Endothelial cell of umbilical vein (primary cell): ENCODE measurements at regions not wholly inside any gene's neighbourhood (a gene's known extent, or its start where the extent isn't known, plus 50 kb on each side); places are given as distances from the start of the nearest gene placed in this dataset.

ENCODE experiments used
- EZH2 ChIP-seq: IDR thresholded peaks from 2 replicates; pipeline ENCODE4 v1.6.1; 2012; ENCODE audit warnings: borderline replicate concordance, low read depth, mild to moderate bottlenecking, moderate library complexity, low read length, inconsistent platforms; ENCODE audit not compliant: severe bottlenecking
- FOS ChIP-seq: IDR thresholded peaks from 2 replicates; pipeline ENCODE4 v1.6.1; 2011; ENCODE audit warnings: mild to moderate bottlenecking, low read length, moderate library complexity, borderline replicate concordance; ENCODE audit not compliant: insufficient read depth
- JUN ChIP-seq: IDR thresholded peaks from 2 replicates; pipeline ENCODE4 v1.6.1; 2011; ENCODE audit warnings: borderline replicate concordance, low read depth; ENCODE audit not compliant: insufficient read length, insufficient read depth
- POLR2A ChIP-seq: IDR thresholded peaks from 2 replicates; pipeline ENCODE4 v1.6.1; 2012; ENCODE audit warnings: low read depth, mild to moderate bottlenecking, control low read depth, low read length
- POLR2AphosphoS5 ChIP-seq: IDR thresholded peaks from 2 replicates; pipeline ENCODE4 v1.6.1; 2012; ENCODE audit warnings: low read depth, mild to moderate bottlenecking, control low read depth, low read length, moderate library complexity; ENCODE audit not compliant: insufficient read depth
- TF ChIP-seq, protein P1 (sequence below), 2 donors: IDR thresholded peaks; 1 replicate in 1 of 2; 2 replicates in 1 of 2; pipeline ENCODE4 v1.5.1; 2011; ENCODE audit warnings: low read length in 2 of 2, mild to moderate bottlenecking in 2 of 2, moderate library complexity in 2 of 2, control low read depth in 1 of 2, inconsistent platforms in 1 of 2, low read depth in 1 of 2; ENCODE audit not compliant: insufficient read depth in 1 of 2; ENCODE audit errors: extremely low read depth in 1 of 2

DNA sequence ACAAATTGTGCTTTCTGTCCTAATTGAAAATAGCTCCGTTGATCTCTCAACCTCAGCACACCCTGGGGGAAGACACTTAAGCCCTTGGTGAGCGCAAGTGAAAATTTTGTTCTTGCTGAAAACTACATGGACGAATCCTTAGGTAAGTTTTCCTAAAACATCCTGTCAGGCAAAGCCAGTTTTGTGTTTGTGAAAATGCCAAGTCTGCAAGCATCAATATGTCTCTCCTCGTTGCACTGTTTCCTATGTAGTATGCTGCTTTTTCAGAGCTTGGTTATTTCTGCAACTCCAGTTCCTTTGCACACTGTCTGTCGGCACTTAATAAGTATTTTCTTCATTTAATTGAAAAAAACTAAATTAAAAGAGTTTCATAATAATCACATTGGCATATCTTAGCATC is 146.9 kb upstream of the POU3F3 start:
- TF ChIP-seq, protein P1, sequence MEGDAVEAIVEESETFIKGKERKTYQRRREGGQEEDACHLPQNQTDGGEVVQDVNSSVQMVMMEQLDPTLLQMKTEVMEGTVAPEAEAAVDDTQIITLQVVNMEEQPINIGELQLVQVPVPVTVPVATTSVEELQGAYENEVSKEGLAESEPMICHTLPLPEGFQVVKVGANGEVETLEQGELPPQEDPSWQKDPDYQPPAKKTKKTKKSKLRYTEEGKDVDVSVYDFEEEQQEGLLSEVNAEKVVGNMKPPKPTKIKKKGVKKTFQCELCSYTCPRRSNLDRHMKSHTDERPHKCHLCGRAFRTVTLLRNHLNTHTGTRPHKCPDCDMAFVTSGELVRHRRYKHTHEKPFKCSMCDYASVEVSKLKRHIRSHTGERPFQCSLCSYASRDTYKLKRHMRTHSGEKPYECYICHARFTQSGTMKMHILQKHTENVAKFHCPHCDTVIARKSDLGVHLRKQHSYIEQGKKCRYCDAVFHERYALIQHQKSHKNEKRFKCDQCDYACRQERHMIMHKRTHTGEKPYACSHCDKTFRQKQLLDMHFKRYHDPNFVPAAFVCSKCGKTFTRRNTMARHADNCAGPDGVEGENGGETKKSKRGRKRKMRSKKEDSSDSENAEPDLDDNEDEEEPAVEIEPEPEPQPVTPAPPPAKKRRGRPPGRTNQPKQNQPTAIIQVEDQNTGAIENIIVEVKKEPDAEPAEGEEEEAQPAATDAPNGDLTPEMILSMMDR (IDR thresholded peaks at IDR 0.05; ENCODE audit: extremely low read depth in 1 of 2, insufficient read depth in 1 of 2, low read depth in 1 of 2, low read length in 2 of 2), result no peak
- TF ChIP-seq POLR2AphosphoS5 (no peak), EZH2 (no peak), JUN (no peak), FOS (no peak), POLR2A (no peak)
